ENCODE measurements at regions not wholly inside any gene's neighbourhood (a gene's known extent, or its start where the extent isn't known, plus 50 kb on each side); places are given as distances from the start of the nearest gene placed in this dataset.
"Not testable (repeated sequence)": the region's sequence is repeated elsewhere in the genome, so short reads cannot be mapped to it uniquely, and the experiment has no call there.

DNA sequence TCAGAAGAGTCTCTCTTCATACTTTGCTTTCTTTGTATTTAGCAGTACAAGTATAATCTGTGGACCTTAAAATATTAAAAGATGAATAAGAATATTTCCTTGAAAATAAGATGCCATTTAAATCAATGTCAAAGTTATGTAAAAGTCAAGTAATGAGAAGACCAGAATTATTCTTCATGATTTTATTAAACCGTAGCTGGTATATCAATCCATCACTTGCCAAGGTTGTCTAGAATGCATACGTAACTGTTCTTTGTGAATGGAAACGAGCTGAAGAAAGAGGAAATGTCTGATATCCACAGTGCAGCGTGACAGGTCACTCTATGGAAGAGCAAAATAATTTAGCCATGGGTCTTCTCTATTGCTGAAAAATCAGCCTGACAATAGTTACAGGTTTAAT lies 488.7 kb upstream of the CCNG1 start:
- in situ Hi-C loops (cut with HindIII; ENCODE audit: low pct_unique_long_range_greater_than_20kb, low sequenced_read_pairs) (no loop called here), intact Hi-C loops (cut with micrococcal nuclease; ENCODE audit: unreplicated experiment) (no loop called here)
- Histone ChIP-seq H3K4me3 (ENCODE audit: low read depth in 2 of 2, low read length in 2 of 2) (no peak overlapping the region), H3K9me3 (ENCODE audit: control insufficient read depth, insufficient read depth, low read depth, low read length) (no peaks in the 10 kb centered on the region; the same call in 1 of the 2 replicates), H3K27me3 (ENCODE audit: control insufficient read depth, insufficient read depth, low read length) (no peaks in the 10 kb centered on the region), H3K27ac (ENCODE audit: low read length) (no peak overlapping the region), H3K4me1 (ENCODE audit: control insufficient read depth, insufficient read depth, low read length) (no peaks in the 10 kb centered on the region), H3K36me3 (ENCODE audit: control insufficient read depth, insufficient read depth, low read length) (no peaks in the 10 kb centered on the region)
- no TSS peak for BruUV-seq (replicated peaks)
- ChIA-PET CTCF (no interaction called here), POLR2A (no interaction called here)
- TF ChIP-seq, protein P1, sequence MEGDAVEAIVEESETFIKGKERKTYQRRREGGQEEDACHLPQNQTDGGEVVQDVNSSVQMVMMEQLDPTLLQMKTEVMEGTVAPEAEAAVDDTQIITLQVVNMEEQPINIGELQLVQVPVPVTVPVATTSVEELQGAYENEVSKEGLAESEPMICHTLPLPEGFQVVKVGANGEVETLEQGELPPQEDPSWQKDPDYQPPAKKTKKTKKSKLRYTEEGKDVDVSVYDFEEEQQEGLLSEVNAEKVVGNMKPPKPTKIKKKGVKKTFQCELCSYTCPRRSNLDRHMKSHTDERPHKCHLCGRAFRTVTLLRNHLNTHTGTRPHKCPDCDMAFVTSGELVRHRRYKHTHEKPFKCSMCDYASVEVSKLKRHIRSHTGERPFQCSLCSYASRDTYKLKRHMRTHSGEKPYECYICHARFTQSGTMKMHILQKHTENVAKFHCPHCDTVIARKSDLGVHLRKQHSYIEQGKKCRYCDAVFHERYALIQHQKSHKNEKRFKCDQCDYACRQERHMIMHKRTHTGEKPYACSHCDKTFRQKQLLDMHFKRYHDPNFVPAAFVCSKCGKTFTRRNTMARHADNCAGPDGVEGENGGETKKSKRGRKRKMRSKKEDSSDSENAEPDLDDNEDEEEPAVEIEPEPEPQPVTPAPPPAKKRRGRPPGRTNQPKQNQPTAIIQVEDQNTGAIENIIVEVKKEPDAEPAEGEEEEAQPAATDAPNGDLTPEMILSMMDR (IDR thresholded peaks at IDR 0.05), result no peak
- TF ChIP-seq, protein P2, sequence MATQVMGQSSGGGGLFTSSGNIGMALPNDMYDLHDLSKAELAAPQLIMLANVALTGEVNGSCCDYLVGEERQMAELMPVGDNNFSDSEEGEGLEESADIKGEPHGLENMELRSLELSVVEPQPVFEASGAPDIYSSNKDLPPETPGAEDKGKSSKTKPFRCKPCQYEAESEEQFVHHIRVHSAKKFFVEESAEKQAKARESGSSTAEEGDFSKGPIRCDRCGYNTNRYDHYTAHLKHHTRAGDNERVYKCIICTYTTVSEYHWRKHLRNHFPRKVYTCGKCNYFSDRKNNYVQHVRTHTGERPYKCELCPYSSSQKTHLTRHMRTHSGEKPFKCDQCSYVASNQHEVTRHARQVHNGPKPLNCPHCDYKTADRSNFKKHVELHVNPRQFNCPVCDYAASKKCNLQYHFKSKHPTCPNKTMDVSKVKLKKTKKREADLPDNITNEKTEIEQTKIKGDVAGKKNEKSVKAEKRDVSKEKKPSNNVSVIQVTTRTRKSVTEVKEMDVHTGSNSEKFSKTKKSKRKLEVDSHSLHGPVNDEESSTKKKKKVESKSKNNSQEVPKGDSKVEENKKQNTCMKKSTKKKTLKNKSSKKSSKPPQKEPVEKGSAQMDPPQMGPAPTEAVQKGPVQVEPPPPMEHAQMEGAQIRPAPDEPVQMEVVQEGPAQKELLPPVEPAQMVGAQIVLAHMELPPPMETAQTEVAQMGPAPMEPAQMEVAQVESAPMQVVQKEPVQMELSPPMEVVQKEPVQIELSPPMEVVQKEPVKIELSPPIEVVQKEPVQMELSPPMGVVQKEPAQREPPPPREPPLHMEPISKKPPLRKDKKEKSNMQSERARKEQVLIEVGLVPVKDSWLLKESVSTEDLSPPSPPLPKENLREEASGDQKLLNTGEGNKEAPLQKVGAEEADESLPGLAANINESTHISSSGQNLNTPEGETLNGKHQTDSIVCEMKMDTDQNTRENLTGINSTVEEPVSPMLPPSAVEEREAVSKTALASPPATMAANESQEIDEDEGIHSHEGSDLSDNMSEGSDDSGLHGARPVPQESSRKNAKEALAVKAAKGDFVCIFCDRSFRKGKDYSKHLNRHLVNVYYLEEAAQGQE (IDR thresholded peaks at IDR 0.05; ENCODE audit: insufficient read depth in 1 of 2, low read depth in 2 of 2, low read length in 1 of 2), result no peak
- no peak for TF ChIP-seq SIN3A (IDR thresholded peaks at IDR 0.05; ENCODE audit: borderline replicate concordance, insufficient read depth, low read depth, low read length)
- no peak for TF ChIP-seq TCF7L2 (IDR thresholded peaks at IDR 0.05; ENCODE audit: low read depth, low read length)
- TF ChIP-seq POLR2AphosphoS5 (IDR thresholded peaks at IDR 0.05; ENCODE audit: low read depth, low read length), result no peak
- ATAC-seq (no peak), DNase-seq (ENCODE audit: low read depth, low spot score) (no peak)

DNA sequence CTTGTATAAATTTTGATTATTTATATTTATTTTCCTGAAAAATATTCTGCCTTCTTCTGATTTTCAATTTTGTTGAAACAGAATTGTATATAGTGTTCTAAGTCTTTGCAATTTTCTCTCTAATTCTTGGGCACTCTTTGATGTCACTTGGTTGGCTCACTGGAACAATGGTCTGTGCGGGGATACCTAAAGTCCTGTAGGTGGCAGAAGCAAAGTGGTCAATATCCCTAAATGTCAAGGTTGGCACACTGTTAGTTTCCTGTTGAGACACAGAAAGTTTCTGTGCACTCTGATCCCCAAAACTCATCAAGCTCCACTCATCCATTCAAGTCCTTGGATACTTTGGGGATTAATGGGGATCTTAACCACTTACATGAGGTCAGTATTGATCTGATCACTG lies 480.8 kb upstream of the CCNG1 start:
- no peak overlapping the region for H3K27ac ChIP-seq (ENCODE audit: low read length)
- DNase-seq (ENCODE audit: low read depth, low spot score) (no peak), ATAC-seq (no peak)
- ChIA-PET POLR2A (no interaction called here), CTCF (no interaction called here)
- no peaks in the 10 kb centered on the region for H3K27me3 ChIP-seq (ENCODE audit: control insufficient read depth, insufficient read depth, low read length)
- TF ChIP-seq, protein P2 (IDR thresholded peaks at IDR 0.05; ENCODE audit: insufficient read depth in 1 of 2, low read depth in 2 of 2, low read length in 1 of 2), result no peak
- no peak for TF ChIP-seq SIN3A (IDR thresholded peaks at IDR 0.05; ENCODE audit: borderline replicate concordance, insufficient read depth, low read depth, low read length)
- no peak for TF ChIP-seq TCF7L2 (IDR thresholded peaks at IDR 0.05; ENCODE audit: low read depth, low read length)
- no peaks in the 10 kb centered on the region for H3K4me1 ChIP-seq (ENCODE audit: control insufficient read depth, insufficient read depth, low read length)
- BruUV-seq (replicated peaks), result no TSS peak
- no peaks in the 10 kb centered on the region for H3K36me3 ChIP-seq (ENCODE audit: control insufficient read depth, insufficient read depth, low read length)
- H3K9me3 ChIP-seq (ENCODE audit: control insufficient read depth, insufficient read depth, low read depth, low read length), result no peaks in the 10 kb centered on the region; the same call in 1 of the 2 replicates
- no peak overlapping the region for H3K4me3 ChIP-seq (ENCODE audit: low read depth in 2 of 2, low read length in 2 of 2)
- intact Hi-C loops (cut with micrococcal nuclease; ENCODE audit: unreplicated experiment) (no loop called here), in situ Hi-C loops (cut with HindIII; ENCODE audit: low pct_unique_long_range_greater_than_20kb, low sequenced_read_pairs) (no loop called here)

DNA sequence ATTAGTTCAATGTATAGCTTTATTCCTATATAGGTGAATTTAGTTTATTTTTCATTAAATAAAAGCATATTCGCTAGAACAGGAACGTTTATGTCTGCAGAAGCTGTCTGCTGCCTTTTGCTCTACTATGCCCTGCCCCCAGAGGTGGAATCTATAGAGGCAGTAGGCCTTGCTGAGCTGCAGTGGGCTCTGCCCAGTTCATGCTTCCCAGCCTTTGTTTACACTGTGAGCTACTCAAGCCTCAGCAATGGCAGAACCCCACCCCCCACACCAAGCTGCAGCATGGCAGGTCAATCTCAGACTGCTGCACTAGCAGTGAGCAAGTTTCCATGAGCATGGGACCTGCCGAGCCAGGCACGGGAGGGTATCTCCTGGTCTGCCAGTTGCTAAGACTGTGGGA lies 473.3 kb upstream of the CCNG1 start:
- H3K27me3 ChIP-seq (ENCODE audit: control insufficient read depth, insufficient read depth, low read length); H3K4me3 ChIP-seq (ENCODE audit: low read depth in 2 of 2, low read length in 2 of 2); POLR2A ChIA-PET; BruUV-seq (replicated peaks); ATAC-seq; intact Hi-C loops (cut with micrococcal nuclease; ENCODE audit: unreplicated experiment); CTCF ChIA-PET; H3K4me1 ChIP-seq (ENCODE audit: control insufficient read depth, insufficient read depth, low read length); DNase-seq (ENCODE audit: low read depth, low spot score); H3K27ac ChIP-seq (ENCODE audit: low read length); H3K9me3 ChIP-seq (ENCODE audit: control insufficient read depth, insufficient read depth, low read depth, low read length); H3K36me3 ChIP-seq (ENCODE audit: control insufficient read depth, insufficient read depth, low read length); in situ Hi-C loops (cut with HindIII; ENCODE audit: low pct_unique_long_range_greater_than_20kb, low sequenced_read_pairs): not testable (repeated sequence)

Data from Panc1 (cell line).